ENCODE measurements at regions not wholly inside any gene's neighbourhood (a gene's known extent, or its start where the extent isn't known, plus 50 kb on each side); places are given as distances from the start of the nearest gene placed in this dataset.

- H3K27me3 ChIP-seq = no peaks in the 10 kb centered on the region
- DNase-seq = peak; percentile 96
- H3K4me1 ChIP-seq = peaks cover 45% of the 10 kb centered on the region
- no peak overlapping the region for H3K4me3 ChIP-seq (ENCODE audit: low read depth, low read length)
- peaks cover 27% of the 10 kb centered on the region for H3K9me3 ChIP-seq
- no peaks in the 10 kb centered on the region for H3K36me3 ChIP-seq
- no peak for TF ChIP-seq CTCF (IDR thresholded peaks at IDR 0.05; ENCODE audit: low read depth, low read length)
These were observed 240.3 kb downstream of the MYCN start for GRCh38 chr2:16180631-16181030.

- peaks cover 43% of the 10 kb centered on the region for H3K4me1 ChIP-seq
- no peaks in the 10 kb centered on the region for H3K27me3 ChIP-seq
- peaks cover 29% of the 10 kb centered on the region for H3K9me3 ChIP-seq
- peak overlapping the region; percentile 0 for H3K4me3 ChIP-seq (ENCODE audit: low read depth, low read length)
- no peak for TF ChIP-seq CTCF (IDR thresholded peaks at IDR 0.05; ENCODE audit: low read depth, low read length)
- DNase-seq = peak; percentile 100
- no peaks in the 10 kb centered on the region for H3K36me3 ChIP-seq
These were observed 239.5 kb downstream of the MYCN start for GRCh38 chr2:16179701-16180416.

GRCh38 chr2:16178551-16179130, 238.3 kb downstream of the MYCN start:
- no peak for TF ChIP-seq CTCF (IDR thresholded peaks at IDR 0.05; ENCODE audit: low read depth, low read length)
- H3K27me3 ChIP-seq = no peaks in the 10 kb centered on the region
- H3K9me3 ChIP-seq = peaks cover 29% of the 10 kb centered on the region
- H3K4me3 ChIP-seq (ENCODE audit: low read depth, low read length) = no peak overlapping the region
- peaks cover 37% of the 10 kb centered on the region for H3K4me1 ChIP-seq
- no peaks in the 10 kb centered on the region for H3K36me3 ChIP-seq
- peak; percentile 98 for DNase-seq

GRCh38 chr2:16177671-16178180, 237.4 kb downstream of the MYCN start:
- TF ChIP-seq CTCF (IDR thresholded peaks at IDR 0.05; ENCODE audit: low read depth, low read length) = no peak
- Histone ChIP-seq H3K36me3 (no peaks in the 10 kb centered on the region), H3K27me3 (no peaks in the 10 kb centered on the region), H3K9me3 (peaks cover 26% of the 10 kb centered on the region), H3K4me3 (ENCODE audit: low read depth, low read length) (no peak overlapping the region), H3K4me1 (peaks cover 37% of the 10 kb centered on the region)
- peak; percentile 99 for DNase-seq

- H3K36me3 ChIP-seq = no peaks in the 10 kb centered on the region
- H3K9me3 ChIP-seq = peaks cover 28% of the 10 kb centered on the region
- no peak overlapping the region for H3K4me3 ChIP-seq (ENCODE audit: low read depth, low read length)
- H3K27me3 ChIP-seq = no peaks in the 10 kb centered on the region
- peaks cover 37% of the 10 kb centered on the region for H3K4me1 ChIP-seq
- DNase-seq = peak; percentile 96
- no peak for TF ChIP-seq CTCF (IDR thresholded peaks at IDR 0.05; ENCODE audit: low read depth, low read length)
These were observed 236.7 kb downstream of the MYCN start for GRCh38 chr2:16176971-16177480.
